HEK293 (cell line): ENCODE measurements at regions not wholly inside any gene's neighbourhood (a gene's known extent, or its start where the extent isn't known, plus 50 kb on each side); places are given as distances from the start of the nearest gene placed in this dataset.

Source experiments
- CTCF ChIA-PET: fragments of 350-600 bp; formaldehyde crosslinking; extraction: SDS; loops from one replicate; lab custom pipeline; 2021; ENCODE audit warnings: antibody characterized with exemption; lab: Yijun Ruan, JAX
- POLR2A ChIA-PET: fragments of 300-600 bp; formaldehyde crosslinking; extraction: SDS; loops from one replicate; lab custom pipeline; 2020; ENCODE audit warnings: antibody characterized with exemption, inconsistent platforms; lab: Yijun Ruan, JAX
- H3K27ac ChIP-seq: fragments of 200-500 bp; sonication (Bioruptor generic); 2 replicates; pipeline ENCODE4 v1.5.1; 2014; ENCODE audit warnings: low read depth, low read length, control low read depth, inconsistent platforms; ENCODE audit errors: extremely low read depth
- H3K36me3 ChIP-seq, 2 experiments: fragments of 200-500 bp in 1 of 2; sonication (Bioruptor generic) in 1 of 2; 1 replicate in 1 of 2; 2 replicates in 1 of 2; pipeline ENCODE4 v1.5.1; 2014 to 2017; ENCODE audit warnings: inconsistent platforms in 2 of 2, low read length in 2 of 2; ENCODE audit not compliant: control insufficient read depth in 2 of 2, insufficient read depth in 1 of 2
- H3K4me1 ChIP-seq: fragments of 200-500 bp; sonication (Bioruptor generic); 2 replicates; pipeline ENCODE4 v1.5.1; 2014; ENCODE audit warnings: mild to moderate bottlenecking, low read length, inconsistent platforms; ENCODE audit not compliant: control insufficient read depth, insufficient read depth
- H3K4me3 ChIP-seq: 2 replicates; pipeline ENCODE4 v1.5.1; 2011; ENCODE audit warnings: low read depth, mild to moderate bottlenecking, control low read depth, low read length, moderate library complexity
- H3K9me3 ChIP-seq: fragments of 200-500 bp; sonication (Bioruptor generic); 2 replicates; pipeline ENCODE4 v1.5.1; 2014; ENCODE audit warnings: low read depth, low read length, inconsistent platforms; ENCODE audit not compliant: control insufficient read depth, insufficient read depth
- BCL11B ChIP-seq: fragments of 450-650 bp; formaldehyde crosslinking; IDR thresholded peaks from 2 replicates; pipeline ENCODE4 v1.5.1; 2016; ENCODE audit warnings: low read depth, missing biosample characterization, missing genetic modification characterization
- EGR2 ChIP-seq: fragments of 450-650 bp; formaldehyde crosslinking; IDR thresholded peaks from 2 replicates; pipeline ENCODE4 v1.5.1; 2016; ENCODE audit warnings: low read depth, missing biosample characterization, missing genetic modification characterization
- FEZF1 ChIP-seq: fragments of 450-650 bp; formaldehyde crosslinking; IDR thresholded peaks from 2 replicates; pipeline ENCODE4 v1.5.1; 2016; ENCODE audit warnings: missing biosample characterization, missing genetic modification characterization
- GLIS1 ChIP-seq: fragments of 450-650 bp; formaldehyde crosslinking; IDR thresholded peaks from 2 replicates; pipeline ENCODE4 v1.5.1; 2016; ENCODE audit warnings: missing biosample characterization, missing genetic modification characterization
- KLF8 ChIP-seq: fragments of 450-650 bp; formaldehyde crosslinking; IDR thresholded peaks from 2 replicates; pipeline ENCODE4 v1.5.1; 2016; ENCODE audit warnings: missing biosample characterization, missing genetic modification characterization
- OSR2 ChIP-seq: fragments of 450-650 bp; formaldehyde crosslinking; IDR thresholded peaks from 2 replicates; pipeline ENCODE4 v1.5.1; 2016; ENCODE audit warnings: missing biosample characterization, missing genetic modification characterization
- ZBTB21 ChIP-seq: fragments of 450-650 bp; formaldehyde crosslinking; IDR thresholded peaks from 2 replicates; pipeline ENCODE4 v1.5.1; 2017; ENCODE audit warnings: missing biosample characterization, missing genetic modification characterization
- ZFP37 ChIP-seq: fragments of 450-650 bp; formaldehyde crosslinking; IDR thresholded peaks from 2 replicates; pipeline ENCODE4 v1.5.1; 2016; ENCODE audit warnings: missing biosample characterization, missing genetic modification characterization
- ZNF10 ChIP-seq: fragments of 450-650 bp; formaldehyde crosslinking; IDR thresholded peaks from 2 replicates; pipeline ENCODE4 v1.5.1; 2017; ENCODE audit warnings: missing biosample characterization, missing genetic modification characterization
- ZNF121 ChIP-seq: fragments of 450-650 bp; formaldehyde crosslinking; IDR thresholded peaks from 2 replicates; pipeline ENCODE4 v1.5.1; 2016; ENCODE audit warnings: missing biosample characterization, missing genetic modification characterization
- ZNF146 ChIP-seq: fragments of 450-650 bp; formaldehyde crosslinking; IDR thresholded peaks from 2 replicates; pipeline ENCODE4 v1.5.1; 2016; ENCODE audit warnings: missing biosample characterization, missing genetic modification characterization
- ZNF221 ChIP-seq: fragments of 450-650 bp; formaldehyde crosslinking; IDR thresholded peaks from 2 replicates; pipeline ENCODE4 v1.5.1; 2017; ENCODE audit warnings: missing biosample characterization, missing genetic modification characterization, borderline replicate concordance
- ZNF335 ChIP-seq: fragments of 450-650 bp; formaldehyde crosslinking; conservative IDR thresholded peaks from 2 replicates; pipeline ENCODE4 v1.5.1; 2016; ENCODE audit warnings: missing biosample characterization, missing genetic modification characterization
- ZNF350 ChIP-seq: fragments of 450-650 bp; formaldehyde crosslinking; IDR thresholded peaks from 2 replicates; pipeline ENCODE4 v1.5.0; 2017; ENCODE audit warnings: missing biosample characterization, mild to moderate bottlenecking, missing genetic modification characterization
- ZNF398 ChIP-seq: fragments of 450-650 bp; formaldehyde crosslinking; IDR thresholded peaks from 2 replicates; pipeline ENCODE4 v1.5.1; 2017; ENCODE audit warnings: missing biosample characterization, missing genetic modification characterization
- ZNF544 ChIP-seq: fragments of 450-650 bp; formaldehyde crosslinking; IDR thresholded peaks from 2 replicates; pipeline ENCODE4 v1.5.0; 2017; ENCODE audit warnings: missing biosample characterization, missing genetic modification characterization
- ZNF596 ChIP-seq: fragments of 450-650 bp; IDR thresholded peaks from 2 replicates; pipeline ENCODE4 v1.5.0; 2018; ENCODE audit warnings: missing biosample characterization, mild to moderate bottlenecking, missing genetic modification characterization, moderate library complexity
- ZNF600 ChIP-seq: fragments of 450-650 bp; formaldehyde crosslinking; IDR thresholded peaks from 2 replicates; pipeline ENCODE4 v1.5.1; 2016; ENCODE audit warnings: missing biosample characterization, missing genetic modification characterization
- ZNF658 ChIP-seq: fragments of 450-650 bp; formaldehyde crosslinking; IDR thresholded peaks from 2 replicates; pipeline ENCODE4; 2016; ENCODE audit warnings: missing biosample characterization, missing genetic modification characterization
- ZNF785 ChIP-seq: fragments of 450-650 bp; formaldehyde crosslinking; IDR thresholded peaks from 2 replicates; pipeline ENCODE4 v1.5.1; 2016; ENCODE audit warnings: missing biosample characterization, missing genetic modification characterization
- ZNF792 ChIP-seq: fragments of 450-650 bp; formaldehyde crosslinking; IDR thresholded peaks from 2 replicates; pipeline ENCODE4 v1.5.1; 2016; ENCODE audit warnings: missing biosample characterization, missing genetic modification characterization
- ZNF837 ChIP-seq: fragments of 450-650 bp; formaldehyde crosslinking; IDR thresholded peaks from 2 replicates; pipeline ENCODE4 v1.5.1; 2016; ENCODE audit warnings: missing biosample characterization, missing genetic modification characterization
- ZSCAN23 ChIP-seq: fragments of 450-650 bp; formaldehyde crosslinking; IDR thresholded peaks from 2 replicates; pipeline ENCODE4 v1.5.1; 2016; ENCODE audit warnings: missing biosample characterization, missing genetic modification characterization
- ZXDB ChIP-seq: fragments of 450-650 bp; formaldehyde crosslinking; IDR thresholded peaks from 2 replicates; pipeline ENCODE4 v1.5.1; 2016; ENCODE audit warnings: missing biosample characterization, missing genetic modification characterization
- TF ChIP-seq, protein P1 (sequence below): fragments of 450-650 bp; formaldehyde crosslinking; IDR thresholded peaks from 2 replicates; pipeline ENCODE4 v1.5.1; 2016; ENCODE audit warnings: missing biosample characterization, missing genetic modification characterization
- TF ChIP-seq, protein P2 (sequence below): fragments of 450-650 bp; formaldehyde crosslinking; IDR thresholded peaks from 2 replicates; pipeline ENCODE4 v1.5.1; 2017; ENCODE audit warnings: missing biosample characterization, missing genetic modification characterization
- TF ChIP-seq, protein P3 (sequence below): fragments of 450-650 bp; formaldehyde crosslinking; IDR thresholded peaks from 2 replicates; pipeline ENCODE4 v1.5.1; 2016; ENCODE audit warnings: missing biosample characterization, missing genetic modification characterization

DNA sequence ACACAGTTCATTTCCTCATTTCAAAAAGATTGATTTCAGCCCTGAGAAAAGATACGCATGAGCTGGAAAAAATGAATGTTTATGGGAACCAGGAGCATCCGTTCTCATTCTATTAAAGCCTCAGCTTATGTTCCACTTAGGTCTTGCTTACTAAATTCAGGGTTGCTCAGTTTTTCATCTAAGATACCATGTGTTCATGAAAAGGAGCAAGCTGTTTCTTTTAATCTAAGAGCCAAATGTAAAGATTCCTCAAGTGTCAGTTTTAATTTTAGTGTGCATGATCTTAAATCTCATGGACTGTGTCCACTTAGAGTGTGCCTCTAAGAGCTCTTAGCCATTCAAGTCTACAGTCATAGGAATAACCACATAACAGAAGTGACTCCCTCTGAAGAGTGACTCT lies 141.5 kb upstream of the ARHGAP42 start (continued):
- TF ChIP-seq, protein P1, sequence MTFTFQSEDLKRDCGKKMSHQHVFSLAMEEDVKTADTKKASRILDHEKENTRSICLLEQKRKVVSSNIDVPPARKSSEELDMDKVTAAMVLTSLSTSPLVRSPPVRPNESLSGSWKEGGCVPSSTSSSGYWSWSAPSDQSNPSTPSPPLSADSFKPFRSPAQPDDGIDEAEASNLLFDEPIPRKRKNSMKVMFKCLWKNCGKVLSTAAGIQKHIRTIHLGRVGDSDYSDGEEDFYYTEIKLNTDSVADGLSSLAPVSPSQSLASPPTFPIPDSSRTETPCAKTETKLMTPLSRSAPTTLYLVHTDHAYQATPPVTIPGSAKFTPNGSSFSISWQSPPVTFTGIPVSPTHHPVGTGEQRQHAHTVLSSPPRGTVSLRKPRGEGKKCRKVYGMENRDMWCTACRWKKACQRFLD (tag by site-specific recombination) = no peak
- TF ChIP-seq FEZF1 (no peak), GLIS1 (tag by site-specific recombination) (no peak), ZNF121 (tag by site-specific recombination) (no peak)
- TF ChIP-seq, all 188 proteins: peak for 0

GRCh38 chr11:100545970-100546369 lies 141.1 kb upstream of the ARHGAP42 start:
- CTCF ChIA-PET = interaction anchor here (0.6 to 0.7 kb wide), 3 partner anchors 173 to 958 kb away, joined by 3 to 6 read pairs (median 3); no protein-coding TSS in a partner anchor
- POLR2A ChIA-PET = no interaction called here
- Histone ChIP-seq H3K27ac (no peak overlapping the region), H3K36me3 (no peaks in the 10 kb centered on the region), H3K4me3 (no peak overlapping the region), H3K4me1 (no peaks in the 10 kb centered on the region; the same call in 1 of the 2 replicates), H3K9me3 (no peaks in the 10 kb centered on the region)
- no peak for TF ChIP-seq ZNF837 (tag by site-specific recombination)
- 0 out of 2 replicates have a peak, but pooled peaks have one; percentile 31 for TF ChIP-seq ZNF10 (tag by site-specific recombination)

DNA sequence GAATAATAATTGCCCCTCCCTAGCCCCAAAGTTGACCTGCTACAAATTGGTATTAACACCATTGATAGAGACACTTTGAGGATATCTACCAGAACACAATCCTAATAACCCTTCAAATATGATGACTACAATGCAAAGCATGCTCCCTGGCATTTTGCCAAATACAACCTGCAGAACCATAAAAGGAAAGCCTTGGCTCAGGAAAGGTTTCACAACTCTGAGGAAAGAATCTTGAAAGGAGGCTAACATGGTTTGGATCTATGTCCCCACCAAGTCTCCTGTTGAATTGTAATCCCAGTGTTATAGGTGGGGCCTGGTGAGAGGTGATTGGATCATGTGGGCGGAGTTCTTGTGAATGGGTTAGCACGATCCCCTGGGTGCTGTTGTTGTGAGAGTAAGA lies 140.4 kb upstream of the ARHGAP42 start:
- no peak overlapping the region for H3K27ac ChIP-seq
- H3K9me3 ChIP-seq = no peaks in the 10 kb centered on the region
- TF ChIP-seq ZNF146 (tag by site-specific recombination) = no peak
- peak; percentile 58; the same call in 1 of the 2 replicates for TF ChIP-seq ZNF544 (tag by site-specific recombination)
- no peak for TF ChIP-seq ZNF398 (tag by site-specific recombination)
- TF ChIP-seq ZSCAN23 = no peak
- TF ChIP-seq EGR2 = no peak
- no peak for TF ChIP-seq KLF8 (tag by site-specific recombination)
- no peak for TF ChIP-seq ZFP37
- no peak for TF ChIP-seq ZNF658 (tag by site-specific recombination)
- TF ChIP-seq ZNF335 (tag by site-specific recombination) = no peak
- TF ChIP-seq ZNF221 (tag by site-specific recombination) = no peak
- 0 out of 2 replicates have a peak, but pooled peaks have one; percentile 20 for TF ChIP-seq ZNF350
- TF ChIP-seq ZBTB21 = no peak
- TF ChIP-seq, all 188 proteins: peak for 2
- ChIA-PET CTCF (no interaction called here), POLR2A (no interaction called here)
- Histone ChIP-seq H3K4me1 (peaks cover 3% of the 10 kb centered on the region), H3K4me3 (no peak overlapping the region), H3K36me3 (no peaks in the 10 kb centered on the region)

DNA sequence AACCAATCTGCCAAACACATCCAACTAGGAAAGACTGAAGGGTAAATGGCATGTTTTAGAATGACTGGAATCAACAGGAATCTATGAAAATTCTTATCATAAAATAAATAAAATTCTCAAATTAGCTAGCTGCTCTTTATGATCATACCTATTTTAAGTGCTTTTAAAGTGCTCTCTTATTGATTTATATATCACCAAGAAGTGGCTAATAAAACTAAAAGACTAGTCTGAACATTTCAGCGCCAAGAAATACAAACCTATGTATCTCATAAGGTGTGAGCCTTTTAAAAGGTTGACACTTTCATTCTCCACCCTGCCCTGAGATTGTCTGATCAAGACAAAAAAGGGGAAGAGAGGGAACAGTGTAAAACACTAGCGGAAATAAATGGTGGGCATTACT lies 136.8 kb upstream of the ARHGAP42 start:
- CTCF ChIA-PET = no interaction called here
- no peaks in the 10 kb centered on the region for H3K9me3 ChIP-seq
- TF ChIP-seq ZNF785 (tag by site-specific recombination) (no peak), OSR2 (tag by site-specific recombination) (peak; percentile 52; the same call in 1 of the 2 replicates), ZNF792 (tag by site-specific recombination) (no peak), ZNF596 (tag by site-specific recombination) (0 out of 2 replicates have a peak, but pooled peaks have one; percentile 12), BCL11B (tag by site-specific recombination) (peak; percentile 43; the same call in 1 of the 2 replicates), ZNF600 (tag by site-specific recombination) (no peak), ZXDB (tag by site-specific recombination) (0 out of 2 replicates have a peak, but pooled peaks have one; percentile 39)
- TF ChIP-seq, protein P2, sequence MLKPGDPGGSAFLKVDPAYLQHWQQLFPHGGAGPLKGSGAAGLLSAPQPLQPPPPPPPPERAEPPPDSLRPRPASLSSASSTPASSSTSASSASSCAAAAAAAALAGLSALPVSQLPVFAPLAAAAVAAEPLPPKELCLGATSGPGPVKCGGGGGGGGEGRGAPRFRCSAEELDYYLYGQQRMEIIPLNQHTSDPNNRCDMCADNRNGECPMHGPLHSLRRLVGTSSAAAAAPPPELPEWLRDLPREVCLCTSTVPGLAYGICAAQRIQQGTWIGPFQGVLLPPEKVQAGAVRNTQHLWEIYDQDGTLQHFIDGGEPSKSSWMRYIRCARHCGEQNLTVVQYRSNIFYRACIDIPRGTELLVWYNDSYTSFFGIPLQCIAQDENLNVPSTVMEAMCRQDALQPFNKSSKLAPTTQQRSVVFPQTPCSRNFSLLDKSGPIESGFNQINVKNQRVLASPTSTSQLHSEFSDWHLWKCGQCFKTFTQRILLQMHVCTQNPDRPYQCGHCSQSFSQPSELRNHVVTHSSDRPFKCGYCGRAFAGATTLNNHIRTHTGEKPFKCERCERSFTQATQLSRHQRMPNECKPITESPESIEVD (tag by site-specific recombination) = peak; percentile 39; the same call in 1 of the 2 replicates
- TF ChIP-seq, protein P3, sequence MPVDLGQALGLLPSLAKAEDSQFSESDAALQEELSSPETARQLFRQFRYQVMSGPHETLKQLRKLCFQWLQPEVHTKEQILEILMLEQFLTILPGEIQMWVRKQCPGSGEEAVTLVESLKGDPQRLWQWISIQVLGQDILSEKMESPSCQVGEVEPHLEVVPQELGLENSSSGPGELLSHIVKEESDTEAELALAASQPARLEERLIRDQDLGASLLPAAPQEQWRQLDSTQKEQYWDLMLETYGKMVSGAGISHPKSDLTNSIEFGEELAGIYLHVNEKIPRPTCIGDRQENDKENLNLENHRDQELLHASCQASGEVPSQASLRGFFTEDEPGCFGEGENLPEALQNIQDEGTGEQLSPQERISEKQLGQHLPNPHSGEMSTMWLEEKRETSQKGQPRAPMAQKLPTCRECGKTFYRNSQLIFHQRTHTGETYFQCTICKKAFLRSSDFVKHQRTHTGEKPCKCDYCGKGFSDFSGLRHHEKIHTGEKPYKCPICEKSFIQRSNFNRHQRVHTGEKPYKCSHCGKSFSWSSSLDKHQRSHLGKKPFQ (tag by site-specific recombination) = peak; percentile 60; the same call in 1 of the 2 replicates

More for the DNA sequence above, 136.8 kb upstream of the ARHGAP42 start:
- H3K4me1 ChIP-seq = peaks cover 3% of the 10 kb centered on the region
- H3K27ac ChIP-seq = no peak overlapping the region
- no peak overlapping the region for H3K4me3 ChIP-seq
- POLR2A ChIA-PET = no interaction called here
- no peaks in the 10 kb centered on the region for H3K36me3 ChIP-seq
